Astrocyte (in vitro differentiated cells and primary cell): ENCODE measurements at regions not wholly inside any gene's neighbourhood (a gene's known extent, or its start where the extent isn't known, plus 50 kb on each side); places are given as distances from the start of the nearest gene placed in this dataset.

ENCODE experiments used
- CTCF ChIP-seq: IDR thresholded peaks from 2 replicates; pipeline ENCODE4 v1.5.1; 2011; ENCODE audit warnings: low read depth, mild to moderate bottlenecking, inconsistent platforms, low read length, moderate library complexity; ENCODE audit not compliant: insufficient read depth
- EZH2 ChIP-seq: IDR thresholded peaks from 2 replicates; pipeline ENCODE4 v1.6.1; 2012; ENCODE audit warnings: mild to moderate bottlenecking, low read length, inconsistent platforms; ENCODE audit not compliant: insufficient read depth

DNA sequence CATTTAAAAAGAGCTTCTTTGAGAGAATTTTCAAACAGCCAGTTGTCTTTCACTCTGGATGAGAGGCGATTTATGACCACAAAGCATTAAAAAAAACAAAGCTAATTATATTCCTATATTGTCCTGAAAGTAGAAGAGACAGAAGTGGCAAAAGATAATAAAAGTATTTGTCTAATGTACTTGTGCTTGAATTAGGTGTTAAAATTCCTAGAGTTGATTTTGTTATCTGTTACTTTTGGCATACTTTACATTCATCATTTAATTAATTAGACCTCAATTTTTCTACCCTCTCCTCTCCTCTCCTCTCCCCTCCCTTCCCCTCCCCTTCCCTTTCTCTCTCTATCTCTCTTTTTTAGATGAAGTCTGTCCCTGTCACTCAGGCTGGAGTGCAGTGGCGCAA lies 635.1 kb upstream of the ZNF385D start:
- no peak for TF ChIP-seq CTCF
- no peak for TF ChIP-seq EZH2
